SK-N-SH treated with all-trans-retinoic acid at 6 μM for 48 hours (cell line): ENCODE measurements at regions not wholly inside any gene's neighbourhood (a gene's known extent, or its start where the extent isn't known, plus 50 kb on each side); places are given as distances from the start of the nearest gene placed in this dataset.
"Not testable (repeated sequence)": the region's sequence is repeated elsewhere in the genome, so short reads cannot be mapped to it uniquely, and the experiment has no call there.

Experiments
- ATAC-seq: fragments of 200-7000 bp; cut with Tn5 transposase; 3 replicates; pipeline ENCODE4 v1.9.1; 2020; ENCODE audit warnings: mild to moderate bottlenecking, moderate library complexity
- ARNTL ChIP-seq: fragments of 450-650 bp; formaldehyde crosslinking; IDR thresholded peaks from 2 replicates; pipeline ENCODE4 v1.5.0; 2020; ENCODE audit warnings: low read depth, mild to moderate bottlenecking, moderate library complexity, borderline replicate concordance
- CREB5 ChIP-seq: fragments of 250-450 bp; sonication (Bioruptor Pico); IDR thresholded peaks from 2 replicates; pipeline ENCODE4 v1.5.1; 2020; ENCODE audit warnings: low read depth, mild to moderate bottlenecking, moderate library complexity
- CSDC2 ChIP-seq: fragments of 250-450 bp; sonication (Bioruptor Pico); IDR thresholded peaks from 2 replicates; pipeline ENCODE4 v1.5.0; 2020; ENCODE audit warnings: mild to moderate bottlenecking, moderate library complexity
- CSRNP3 ChIP-seq: fragments of 250-450 bp; sonication (Bioruptor Pico); IDR thresholded peaks from 2 replicates; pipeline ENCODE4 v1.5.1; 2021; ENCODE audit warnings: mild to moderate bottlenecking, moderate library complexity
- ESRRG ChIP-seq: fragments of 250-450 bp; sonication (Bioruptor Pico); IDR thresholded peaks from 2 replicates; pipeline ENCODE4 v1.6.1; 2021; ENCODE audit warnings: mild to moderate bottlenecking
- GLIS3 ChIP-seq: fragments of 250-450 bp; sonication (Bioruptor Pico); IDR thresholded peaks from 2 replicates; pipeline ENCODE4 v1.5.0; 2020; ENCODE audit warnings: mild to moderate bottlenecking, moderate library complexity
- ISL1 ChIP-seq: fragments of 250-450 bp; sonication (Bioruptor Pico); IDR thresholded peaks from 2 replicates; pipeline ENCODE4 v2.1.2; 2022; ENCODE audit warnings: mild to moderate bottlenecking, moderate library complexity
- OSR1 ChIP-seq: fragments of 250-450 bp; sonication (Bioruptor Pico); IDR thresholded peaks from 2 replicates; pipeline ENCODE4 v1.8.0; 2022; ENCODE audit warnings: moderate library complexity, mild to moderate bottlenecking, inconsistent platforms
- RARB ChIP-seq: fragments of 250-450 bp; sonication (Bioruptor Pico); IDR thresholded peaks from 2 replicates; pipeline ENCODE4 v1.8.0; 2021; ENCODE audit warnings: mild to moderate bottlenecking, moderate library complexity
- SNAI2 ChIP-seq: fragments of 250-450 bp; sonication (Bioruptor Pico); IDR thresholded peaks from 2 replicates; pipeline ENCODE4 v1.5.0; 2020; ENCODE audit warnings: mild to moderate bottlenecking, moderate library complexity
- TCF4 ChIP-seq: fragments of 250-450 bp; sonication (Bioruptor Pico); IDR thresholded peaks from 2 replicates; pipeline ENCODE4 v1.8.0; 2021; ENCODE audit warnings: mild to moderate bottlenecking, moderate library complexity, borderline replicate concordance
- TOX ChIP-seq: fragments of 250-450 bp; sonication (Bioruptor Pico); IDR thresholded peaks from 2 replicates; pipeline ENCODE4 v1.8.0; 2021; ENCODE audit warnings: mild to moderate bottlenecking, moderate library complexity, borderline replicate concordance
- TSHZ2 ChIP-seq: fragments of 250-450 bp; sonication (Bioruptor Pico); IDR thresholded peaks from 2 replicates; pipeline ENCODE4 v1.5.0; 2020; ENCODE audit warnings: mild to moderate bottlenecking, moderate library complexity
- ZFP3 ChIP-seq: fragments of 250-450 bp; sonication (Bioruptor Pico); IDR thresholded peaks from 2 replicates; pipeline ENCODE4 v1.5.0; 2020; ENCODE audit warnings: mild to moderate bottlenecking, moderate library complexity
- ZFP30 ChIP-seq: fragments of 450-650 bp; formaldehyde crosslinking; IDR thresholded peaks from 2 replicates; pipeline ENCODE4 v1.5.0; 2022; ENCODE audit warnings: mild to moderate bottlenecking, moderate library complexity
- ZNF565 ChIP-seq: fragments of 450-650 bp; formaldehyde crosslinking; conservative IDR thresholded peaks from 2 replicates; pipeline ENCODE4 v1.5.0; 2020; ENCODE audit warnings: low read depth, mild to moderate bottlenecking, moderate library complexity
- ZNF70 ChIP-seq: fragments of 450-650 bp; formaldehyde crosslinking; IDR thresholded peaks from 2 replicates; pipeline ENCODE4 v1.5.0; 2020; ENCODE audit warnings: mild to moderate bottlenecking, moderate library complexity
- TF ChIP-seq, protein P1 (sequence below): fragments of 250-450 bp; sonication (Bioruptor Pico); IDR thresholded peaks from 2 replicates; pipeline ENCODE4 v1.8.0; 2020; ENCODE audit warnings: mild to moderate bottlenecking, moderate library complexity, borderline replicate concordance

DNA sequence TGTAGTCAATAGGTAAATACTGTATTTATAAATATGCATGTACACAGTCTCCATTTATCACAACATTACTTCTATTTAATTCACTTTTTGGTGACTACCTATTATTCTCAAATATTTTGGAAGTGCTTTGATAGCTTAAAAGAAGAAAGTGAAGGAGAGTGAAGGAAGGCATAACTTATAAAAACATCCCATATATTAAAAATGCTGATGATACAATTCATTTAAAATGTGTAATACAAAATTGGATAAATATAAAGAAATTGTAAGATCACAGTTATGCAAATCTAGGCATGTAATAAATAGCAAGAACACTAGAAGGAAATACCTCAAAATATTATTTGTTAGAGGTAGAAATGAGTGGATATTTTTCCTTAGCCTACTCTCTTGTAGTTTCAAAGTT lies 111.6 kb upstream of the ADTRP start:
- TF ChIP-seq TOX (CRISPR knock-in tag): no peak
- no peak for ATAC-seq

DNA sequence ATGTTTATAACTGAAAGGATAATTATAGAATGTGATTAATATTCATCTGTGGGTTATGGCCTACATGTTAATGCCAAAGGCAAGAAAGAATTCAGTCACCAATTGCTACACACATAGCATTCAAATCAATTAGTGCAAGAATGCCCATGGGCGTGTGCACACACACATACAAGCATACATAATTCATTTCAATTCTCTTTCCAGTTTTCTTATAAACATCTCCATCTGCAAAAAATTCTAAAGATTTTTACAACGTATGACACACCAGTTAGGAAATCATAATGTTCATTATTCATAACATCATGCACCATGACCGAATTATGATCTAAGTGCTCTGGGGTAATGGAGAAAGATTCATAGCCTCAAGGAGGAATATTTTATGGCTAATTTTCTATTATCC lies 111.0 kb upstream of the ADTRP start:
- TF ChIP-seq CSRNP3 (CRISPR knock-in tag) (no peak), ESRRG (CRISPR knock-in tag) (no peak), GLIS3 (CRISPR knock-in tag) (no peak), ZFP30 (CRISPR knock-in tag) (no peak), CSDC2 (no peak), ZFP3 (CRISPR knock-in tag) (no peak)
- TF ChIP-seq, all 23 proteins: peak for 0
- no peak for ATAC-seq

DNA sequence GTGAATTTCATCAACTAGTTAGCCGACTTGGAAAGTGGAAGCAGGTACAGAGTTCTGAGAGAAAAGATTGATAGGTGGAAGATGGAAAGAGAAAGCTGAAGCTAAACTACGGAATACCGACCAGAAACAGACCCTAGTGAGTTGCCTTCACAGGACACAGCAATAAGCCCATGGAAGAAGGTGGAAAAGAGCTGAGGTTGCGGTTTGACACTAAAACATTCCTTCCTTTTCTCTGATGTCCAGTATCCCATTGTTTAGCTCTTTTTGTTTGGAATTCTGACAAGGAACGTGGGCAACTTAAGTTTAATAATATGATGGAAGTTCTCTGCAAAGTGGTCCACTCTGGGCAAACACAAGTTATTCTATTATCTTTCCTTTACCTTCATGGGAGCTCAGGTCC lies 110.1 kb upstream of the ADTRP start:
- TF ChIP-seq RARB: no peak
- TF ChIP-seq, protein P1, sequence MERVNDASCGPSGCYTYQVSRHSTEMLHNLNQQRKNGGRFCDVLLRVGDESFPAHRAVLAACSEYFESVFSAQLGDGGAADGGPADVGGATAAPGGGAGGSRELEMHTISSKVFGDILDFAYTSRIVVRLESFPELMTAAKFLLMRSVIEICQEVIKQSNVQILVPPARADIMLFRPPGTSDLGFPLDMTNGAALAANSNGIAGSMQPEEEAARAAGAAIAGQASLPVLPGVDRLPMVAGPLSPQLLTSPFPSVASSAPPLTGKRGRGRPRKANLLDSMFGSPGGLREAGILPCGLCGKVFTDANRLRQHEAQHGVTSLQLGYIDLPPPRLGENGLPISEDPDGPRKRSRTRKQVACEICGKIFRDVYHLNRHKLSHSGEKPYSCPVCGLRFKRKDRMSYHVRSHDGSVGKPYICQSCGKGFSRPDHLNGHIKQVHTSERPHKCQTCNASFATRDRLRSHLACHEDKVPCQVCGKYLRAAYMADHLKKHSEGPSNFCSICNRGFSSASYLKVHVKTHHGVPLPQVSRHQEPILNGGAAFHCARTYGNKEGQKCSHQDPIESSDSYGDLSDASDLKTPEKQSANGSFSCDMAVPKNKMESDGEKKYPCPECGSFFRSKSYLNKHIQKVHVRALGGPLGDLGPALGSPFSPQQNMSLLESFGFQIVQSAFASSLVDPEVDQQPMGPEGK (CRISPR knock-in tag): no peak
- no peak for TF ChIP-seq CREB5 (CRISPR knock-in tag)
- TF ChIP-seq OSR1 (CRISPR knock-in tag): no peak
- no peak for TF ChIP-seq TSHZ2
- TF ChIP-seq SNAI2: no peak
- no peak for ATAC-seq

GRCh38 chr6:11885159-11885558 lies 106.6 kb upstream of the ADTRP start:
- ATAC-seq: no peak
- TF ChIP-seq ISL1: no peak
- no peak for TF ChIP-seq ZNF70 (CRISPR knock-in tag)
- no peak for TF ChIP-seq CREB5 (CRISPR knock-in tag)
- no peak for TF ChIP-seq TCF4 (CRISPR knock-in tag)
- no peak for TF ChIP-seq ZFP3 (CRISPR knock-in tag)
- no peak for TF ChIP-seq SNAI2
- no peak for TF ChIP-seq TSHZ2
- no peak for TF ChIP-seq GLIS3 (CRISPR knock-in tag)
- no peak for TF ChIP-seq ZNF565 (CRISPR knock-in tag)
- TF ChIP-seq CSRNP3 (CRISPR knock-in tag): no peak
- no peak for TF ChIP-seq ARNTL (CRISPR knock-in tag)
- no peak for TF ChIP-seq CSDC2

DNA sequence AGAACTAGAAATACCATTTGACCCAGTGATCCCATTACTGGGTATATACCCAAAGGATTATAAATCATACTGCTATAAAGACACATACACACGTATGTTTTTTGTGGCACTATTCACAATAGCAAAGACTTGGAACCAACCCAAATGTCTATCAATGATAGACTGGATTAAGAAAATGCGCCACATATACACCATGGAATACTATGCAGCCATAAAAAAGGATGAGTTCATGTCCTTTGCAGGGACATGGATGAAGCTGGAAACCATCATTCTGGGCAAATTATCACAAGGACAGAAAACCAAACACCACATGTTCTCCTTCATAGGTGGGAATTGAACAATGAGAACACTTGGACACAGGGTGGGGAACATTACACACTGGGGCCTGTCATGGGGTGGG lies 104.9 kb upstream of the ADTRP start:
- not testable (repeated sequence) for ATAC-seq

DNA sequence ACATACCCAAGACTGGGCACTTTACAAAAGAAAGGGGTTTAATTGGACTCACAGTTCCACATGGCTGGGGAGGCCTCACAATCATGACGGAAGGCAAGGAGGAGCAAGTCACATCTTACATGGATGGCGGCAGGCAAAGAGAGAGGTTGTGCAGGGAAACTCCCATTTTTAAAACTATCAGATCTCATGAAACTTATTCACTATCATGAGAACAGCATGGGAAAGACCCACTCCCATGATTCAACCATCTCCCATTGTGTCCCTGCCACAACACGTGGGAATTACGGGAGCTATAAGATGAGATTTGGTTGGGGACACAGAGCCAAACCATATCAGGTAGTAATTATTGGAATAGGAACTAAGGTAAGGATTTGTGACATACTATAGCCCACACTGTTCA lies 101.6 kb upstream of the ADTRP start:
- not testable (repeated sequence) for ATAC-seq
